DND-41 (cell line): ENCODE measurements at regions not wholly inside any gene's neighbourhood (a gene's known extent, or its start where the extent isn't known, plus 50 kb on each side); places are given as distances from the start of the nearest gene placed in this dataset.

Experiments
- ATAC-seq: fragments of 200-7000 bp; cut with Tn5 transposase; 3 replicates; pipeline ENCODE4 v1.9.1; 2021; ENCODE audit warnings: low read depth; ENCODE audit not compliant: insufficient read depth
- DNase-seq: peaks from one replicate; pipeline ENCODE4 v3.0.0-alpha.2; 2020
- H2AFZ ChIP-seq: 2 replicates; pipeline ENCODE4 v1.6.0; 2012; ENCODE audit warnings: low read depth, low read length
- H3K27ac ChIP-seq: 2 replicates; pipeline ENCODE4 v1.5.1; 2012; ENCODE audit warnings: low read length, inconsistent platforms
- H3K27me3 ChIP-seq: fragments of 200-600 bp; sonication (generic); 2 replicates; pipeline ENCODE4 v1.6.0; 2012; ENCODE audit warnings: low read length, mild to moderate bottlenecking, inconsistent platforms; ENCODE audit not compliant: insufficient read depth, poor library complexity
- H3K36me3 ChIP-seq: 2 replicates; pipeline ENCODE4 v1.5.1; 2012; ENCODE audit warnings: low read length, inconsistent platforms; ENCODE audit not compliant: insufficient read depth
- H3K4me1 ChIP-seq: 2 replicates; pipeline ENCODE4 v1.5.1; 2012; ENCODE audit warnings: mild to moderate bottlenecking, low read length; ENCODE audit not compliant: insufficient read depth
- H3K4me2 ChIP-seq: 2 replicates; pipeline ENCODE4 v1.6.0; 2012; ENCODE audit warnings: mild to moderate bottlenecking, moderate library complexity, low read length, inconsistent platforms; ENCODE audit not compliant: insufficient read depth
- H3K4me3 ChIP-seq, 2 experiments: fragments of 200-600 bp in 1 of 2; shearing (Covaris generic) in 1 of 2; 2 replicates each; pipeline ENCODE4 v1.5.1; 2012 to 2016; ENCODE audit warnings: inconsistent platforms in 2 of 2, low read length in 2 of 2, mild to moderate bottlenecking in 2 of 2, low read depth in 1 of 2, moderate library complexity in 1 of 2
- H3K79me2 ChIP-seq: 2 replicates; pipeline ENCODE4 v1.6.0; 2012; ENCODE audit warnings: low read length, inconsistent platforms; ENCODE audit not compliant: insufficient read depth
- H3K9ac ChIP-seq: 2 replicates; pipeline ENCODE4 v1.6.0; 2012; ENCODE audit warnings: low read depth, mild to moderate bottlenecking, inconsistent platforms, low read length, moderate library complexity
- H3K9me3 ChIP-seq: 2 replicates; pipeline ENCODE4 v1.5.1; 2012; ENCODE audit warnings: low read length, moderate library complexity, mild to moderate bottlenecking, inconsistent platforms; ENCODE audit not compliant: insufficient read depth, severe bottlenecking
- H4K20me1 ChIP-seq: 2 replicates; pipeline ENCODE4 v1.6.0; 2012; ENCODE audit warnings: low read length; ENCODE audit not compliant: insufficient read depth
- CTCF ChIP-seq: IDR thresholded peaks from 2 replicates; pipeline ENCODE4 v1.5.1; 2012; ENCODE audit warnings: borderline replicate concordance, low read length, moderate library complexity, mild to moderate bottlenecking; ENCODE audit not compliant: poor library complexity, severe bottlenecking; ENCODE audit errors: extremely low read depth
- EZH2 ChIP-seq: IDR thresholded peaks from 3 replicates; pipeline ENCODE4 v1.6.1; 2012; ENCODE audit warnings: borderline replicate concordance, low read depth, mild to moderate bottlenecking, moderate library complexity, low read length, inconsistent platforms; ENCODE audit not compliant: severe bottlenecking

DNA sequence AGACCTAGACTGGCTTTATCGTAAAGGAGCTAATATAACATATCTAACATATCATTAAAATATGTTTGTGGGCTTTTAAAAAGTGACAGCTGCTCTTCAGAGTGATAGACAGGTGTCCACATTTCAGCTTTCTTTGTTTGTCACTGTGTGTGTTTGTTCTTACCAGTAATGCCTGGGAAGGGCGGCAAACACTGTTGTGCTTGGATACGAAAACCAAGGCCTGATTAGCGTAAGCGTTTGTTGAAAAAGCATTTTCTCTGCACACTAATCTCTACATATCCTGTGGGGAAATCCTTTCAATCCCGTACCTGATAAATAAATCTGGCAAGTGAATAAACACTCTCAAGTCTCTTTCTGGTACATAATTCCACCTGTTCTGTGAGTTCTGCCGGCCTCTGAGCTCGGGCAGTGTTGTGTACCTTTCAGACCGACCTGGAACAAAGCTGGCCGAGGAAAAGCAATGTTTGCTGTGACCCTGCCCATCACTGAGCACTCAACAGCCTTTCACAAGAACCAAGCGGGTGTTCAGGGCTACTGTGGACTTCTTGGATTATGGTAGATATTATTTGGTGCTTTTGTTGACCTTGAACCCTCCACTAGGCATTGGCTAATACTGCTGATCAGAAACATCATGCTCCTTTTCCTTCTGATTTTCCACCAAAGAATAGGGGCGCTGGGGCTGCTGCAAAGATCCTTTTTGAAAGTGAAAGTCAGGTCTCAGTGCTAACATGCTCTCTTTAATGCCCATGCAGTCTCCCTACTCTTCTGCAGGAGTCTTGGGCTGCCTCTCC lies 100.4 kb downstream of the CD83 start:
- 0 out of 2 replicates have a peak overlapping the region, but pooled peaks have one; percentile 14 for H3K4me2 ChIP-seq

GRCh38 chr6:14218519-14218800 lies 100.9 kb downstream of the CD83 start:
- Histone ChIP-seq H2AFZ (no peak overlapping the region), H3K27ac (no peak overlapping the region), H3K27me3 (no peaks in the 10 kb centered on the region), H3K9ac (no peak overlapping the region), H3K9me3 (no peaks in the 10 kb centered on the region), H3K4me2 (0 out of 2 replicates have a peak overlapping the region, but pooled peaks have one; percentile 14), H4K20me1 (no peaks in the 10 kb centered on the region), H3K4me3 (no peak overlapping the region), H3K4me1 (peaks cover 10% of the 10 kb centered on the region; the same call in 1 of the 2 replicates), H3K79me2 (no peaks in the 10 kb centered on the region), H3K36me3 (no peaks in the 10 kb centered on the region)
- TF ChIP-seq EZH2 = no peak
- no peak for TF ChIP-seq CTCF
- DNase-seq = no peak
- no peak for ATAC-seq

More for the DNA sequence above, 100.4 kb downstream of the CD83 start:
- ATAC-seq = peak; percentile 80
- Histone ChIP-seq H3K36me3 (no peaks in the 10 kb centered on the region), H4K20me1 (no peaks in the 10 kb centered on the region), H3K27ac (peak overlapping the region; percentile 53), H3K9me3 (no peaks in the 10 kb centered on the region), H3K79me2 (no peaks in the 10 kb centered on the region), H3K4me3 (no peak overlapping the region), H3K9ac (peak overlapping the region; percentile 7; the same call in 1 of the 2 replicates), H3K4me1 (peaks cover 10% of the 10 kb centered on the region), H3K27me3 (no peaks in the 10 kb centered on the region), H2AFZ (no peak overlapping the region)
- no peak for DNase-seq
- TF ChIP-seq CTCF (no peak), EZH2 (no peak)

- Histone ChIP-seq H3K27me3 (no peaks in the 10 kb centered on the region), H3K9ac (no peak overlapping the region), H3K27ac (no peak overlapping the region), H3K79me2 (no peaks in the 10 kb centered on the region), H2AFZ (no peak overlapping the region), H4K20me1 (no peaks in the 10 kb centered on the region), H3K9me3 (no peaks in the 10 kb centered on the region), H3K4me1 (peaks cover 32% of the 10 kb centered on the region), H3K36me3 (no peaks in the 10 kb centered on the region), H3K4me2 (no peak overlapping the region), H3K4me3 (no peak overlapping the region)
- no peak for TF ChIP-seq EZH2
- no peak for TF ChIP-seq CTCF
- no peak for DNase-seq
- no peak for ATAC-seq
These were observed 104.2 kb downstream of the CD83 start for GRCh38 chr6:14221564-14222279.
